H1 (cell line): ENCODE measurements at regions not wholly inside any gene's neighbourhood (a gene's known extent, or its start where the extent isn't known, plus 50 kb on each side); places are given as distances from the start of the nearest gene placed in this dataset.

Experiments
- CTCF ChIA-PET: fragments of 300-600 bp; sonication (Branson Sonifier 250); formaldehyde crosslinking; loops from one replicate; lab custom pipeline; 2021; ENCODE audit not compliant: partially characterized antibody; lab: Charles Lee
- POLR2A ChIA-PET: fragments of 300-600 bp; sonication (Branson Sonifier 250); formaldehyde crosslinking; loops from one replicate; lab custom pipeline; 2021; ENCODE audit warnings: inconsistent platforms; ENCODE audit not compliant: partially characterized antibody; lab: Charles Lee
- DNase-seq, 2 experiments: peaks; one replicate each; pipeline versions ENCODE4 v3.0.0 to v3.0.0-alpha.2; 2010 to 2022; ENCODE audit warnings: low spot score in 2 of 2, low read depth in 1 of 2, mixed read lengths in 1 of 2
- FAIRE-seq: peaks from 2 replicates; lab custom pipeline; 2011; peaks lifted over from hg19 to GRCh38; lab: Jason Lieb, UNC
- H2AFZ ChIP-seq: 2 replicates; pipeline ENCODE4 v1.8.1; 2012; ENCODE audit warnings: low read length, inconsistent platforms
- H2AK5ac ChIP-seq: 2 replicates; pipeline ENCODE4 v1.6.1; 2013; ENCODE audit warnings: low read depth, low read length
- H2BK120ac ChIP-seq: replicated peaks from 2 replicates; pipeline ENCODE3; 2013; ENCODE audit warnings: low read depth, low read length, inconsistent platforms
- H2BK12ac ChIP-seq: 2 replicates; pipeline ENCODE4 v1.6.1; 2013; ENCODE audit warnings: low read depth, low read length
- H2BK15ac ChIP-seq: 2 replicates; pipeline ENCODE4 v1.6.1; 2013; ENCODE audit warnings: low read length
- H2BK20ac ChIP-seq: 2 replicates; pipeline ENCODE4 v1.6.1; 2013; ENCODE audit warnings: low read length
- H2BK5ac ChIP-seq: 2 replicates; pipeline ENCODE4 v1.6.1; 2013; ENCODE audit warnings: low read depth, low read length
- H3K14ac ChIP-seq: 2 replicates; pipeline ENCODE4 v1.6.1; 2013; ENCODE audit warnings: inconsistent platforms; ENCODE audit not compliant: insufficient read length
- H3K18ac ChIP-seq: 2 replicates; pipeline ENCODE4 v1.6.1; 2013; ENCODE audit warnings: low read length; ENCODE audit errors: extremely low read depth
- H3K23ac ChIP-seq: 2 replicates; pipeline ENCODE4 v1.6.1; 2013; ENCODE audit warnings: inconsistent platforms; ENCODE audit not compliant: insufficient read length
- H3K23me2 ChIP-seq: 2 replicates; pipeline ENCODE4 v1.6.1; 2013; ENCODE audit warnings: low read depth, low read length
- H3K27ac ChIP-seq: 2 replicates; pipeline ENCODE4 v1.6.1; 2011; ENCODE audit warnings: low read depth, low read length, inconsistent platforms
- H3K27me3 ChIP-seq, 4 experiments: replicated peaks in 1 of 4; 1 replicate in 1 of 4; 2 replicates in 3 of 4; pipeline versions ENCODE4 v1.6.1 to v1.8.1; 2011 to 2013; ENCODE audit warnings: low read length in 3 of 4, mild to moderate bottlenecking in 3 of 4, inconsistent platforms in 2 of 4, mixed read lengths in 2 of 4, moderate library complexity in 1 of 4; ENCODE audit not compliant: control insufficient read depth in 3 of 4, insufficient read depth in 3 of 4; ENCODE audit errors: extremely low read depth in 1 of 4
- H3K36me3 ChIP-seq, 4 experiments: 2 replicates each; pipeline versions ENCODE4 v1.6.1 to v1.8.1; 2011 to 2013; ENCODE audit warnings: mild to moderate bottlenecking in 4 of 4, low read length in 3 of 4, moderate library complexity in 2 of 4, control low read depth in 1 of 4, inconsistent platforms in 1 of 4; ENCODE audit not compliant: insufficient read depth in 4 of 4, control insufficient read depth in 2 of 4
- H3K4ac ChIP-seq: replicated peaks from 2 replicates; pipeline ENCODE3; 2013; ENCODE audit warnings: low read length, low read depth, mixed read lengths, inconsistent platforms; ENCODE audit not compliant: insufficient read length
- H3K4me1 ChIP-seq, 4 experiments: replicated peaks in 1 of 4; 1 replicate in 1 of 4; 2 replicates in 3 of 4; pipeline versions ENCODE4 v1.6.1 to v1.8.1; 2011 to 2013; ENCODE audit warnings: low read length in 3 of 4, inconsistent platforms in 2 of 4, mixed read lengths in 1 of 4; ENCODE audit not compliant: insufficient read depth in 4 of 4, control insufficient read depth in 3 of 4
- H3K4me2 ChIP-seq, 2 experiments: 2 replicates each; pipeline versions ENCODE4 v1.6.1 to v1.8.1; 2011 to 2013; ENCODE audit warnings: low read depth in 2 of 2, low read length in 2 of 2, control low read depth in 1 of 2, inconsistent platforms in 1 of 2, mild to moderate bottlenecking in 1 of 2; ENCODE audit not compliant: insufficient read depth in 1 of 2
- H3K4me3 ChIP-seq, 4 experiments: fragments of 200-600, 300-600 bp in 1 of 4; sonication (generic), shearing (Covaris generic), sonication (Bioruptor Twin) in 1 of 4; 2 replicates each; pipeline versions ENCODE4 v1.5.1 to v1.8.1; 2011 to 2016; ENCODE audit warnings: low read length in 4 of 4, low read depth in 3 of 4, control low read depth in 2 of 4, inconsistent platforms in 2 of 4, mild to moderate bottlenecking in 2 of 4, mixed read lengths in 1 of 4, moderate library complexity in 1 of 4; ENCODE audit not compliant: insufficient read depth in 2 of 4; ENCODE audit errors: extremely low read depth in 1 of 4
- H3K56ac ChIP-seq: replicated peaks from 2 replicates; pipeline ENCODE3; 2013; ENCODE audit warnings: low read depth, mild to moderate bottlenecking, mixed read lengths, low read length, inconsistent platforms; ENCODE audit not compliant: insufficient read length
- H3K79me1 ChIP-seq: 2 replicates; pipeline ENCODE4 v1.6.1; 2013; ENCODE audit warnings: low read depth, low read length, control low read depth
- H3K79me2 ChIP-seq, 2 experiments: 2 replicates each; pipeline versions ENCODE4 v1.6.1 to v1.8.1; 2012 to 2013; ENCODE audit warnings: low read length in 2 of 2, mild to moderate bottlenecking in 2 of 2, inconsistent platforms in 1 of 2; ENCODE audit not compliant: insufficient read depth in 2 of 2, control insufficient read depth in 1 of 2
- H3K9ac ChIP-seq, 4 experiments: replicated peaks in 1 of 4; 1 replicate in 1 of 4; 2 replicates in 3 of 4; pipeline versions ENCODE4 v1.6.1 to v1.8.1; 2011 to 2013; ENCODE audit warnings: low read depth in 3 of 4, low read length in 3 of 4, control low read depth in 2 of 4, mild to moderate bottlenecking in 2 of 4, moderate library complexity in 2 of 4, inconsistent platforms in 1 of 4; ENCODE audit errors: extremely low read depth in 1 of 4
- H3K9me3 ChIP-seq, 2 experiments: 2 replicates each; pipeline versions ENCODE4 v1.6.1 to v1.8.1; 2012 to 2013; ENCODE audit warnings: mild to moderate bottlenecking in 2 of 2, moderate library complexity in 2 of 2, control low read depth in 1 of 2, inconsistent platforms in 1 of 2, low read depth in 1 of 2, low read length in 1 of 2, mixed read lengths in 1 of 2; ENCODE audit not compliant: insufficient read depth in 2 of 2
- H4K20me1 ChIP-seq, 2 experiments: replicated peaks in 1 of 2; 2 replicates each; pipeline versions ENCODE3 to v1.8.1; 2011 to 2013; ENCODE audit warnings: inconsistent platforms in 2 of 2, low read length in 2 of 2, mild to moderate bottlenecking in 1 of 2; ENCODE audit not compliant: insufficient read depth in 2 of 2, control insufficient read depth in 1 of 2
- H4K5ac ChIP-seq: 2 replicates; pipeline ENCODE4 v1.6.1; 2013; ENCODE audit warnings: low read length, low read depth, mixed read lengths, inconsistent platforms; ENCODE audit not compliant: insufficient read length
- H4K8ac ChIP-seq: 2 replicates; pipeline ENCODE4 v1.8.0; 2013; ENCODE audit warnings: mild to moderate bottlenecking, moderate library complexity, low read length, inconsistent platforms; ENCODE audit not compliant: insufficient read depth; ENCODE audit errors: extremely low read depth
- H4K91ac ChIP-seq: replicated peaks from 2 replicates; pipeline ENCODE3; 2013; ENCODE audit warnings: low read length, mixed read lengths, inconsistent platforms; ENCODE audit not compliant: insufficient read length
- CEBPB ChIP-seq: IDR thresholded peaks from 2 replicates; pipeline ENCODE4 v1.6.1; 2012; ENCODE audit warnings: low read depth, low read length
- CTCF ChIP-seq, 3 experiments: IDR thresholded peaks; 1 replicate in 2 of 3; 2 replicates in 1 of 3; pipeline versions ENCODE4 v1.5.1 to v1.6.1; 2011; ENCODE audit warnings: low read length in 3 of 3, mild to moderate bottlenecking in 3 of 3, inconsistent platforms in 2 of 3, low read depth in 1 of 3, moderate library complexity in 1 of 3; ENCODE audit not compliant: insufficient read depth in 1 of 3; ENCODE audit errors: control extremely low read depth in 1 of 3
- EP300 ChIP-seq, 2 experiments: IDR thresholded peaks; 1 replicate in 1 of 2; 2 replicates in 1 of 2; pipeline ENCODE4 v1.6.1; 2011 to 2012; ENCODE audit warnings: low read depth in 2 of 2, low read length in 2 of 2, mild to moderate bottlenecking in 2 of 2, borderline replicate concordance in 1 of 2, inconsistent platforms in 1 of 2, moderate library complexity in 1 of 2
- FOSL1 ChIP-seq: IDR thresholded peaks from 2 replicates; pipeline ENCODE4 v1.6.1; 2011; ENCODE audit warnings: mild to moderate bottlenecking, low read depth, low read length, moderate library complexity; ENCODE audit not compliant: insufficient read depth
- SIX5 ChIP-seq: IDR thresholded peaks from 2 replicates; pipeline ENCODE4 v1.6.1; 2011; ENCODE audit warnings: mild to moderate bottlenecking, low read depth, low read length
- SUZ12 ChIP-seq: fragments of 200-600 bp; sonication (generic); IDR thresholded peaks from 2 replicates; pipeline ENCODE4 v1.6.1; 2012; ENCODE audit warnings: mild to moderate bottlenecking, inconsistent platforms, low read length, moderate library complexity, mixed read lengths
- ZNF274 ChIP-seq: IDR thresholded peaks from 2 replicates; pipeline ENCODE4 v1.7.0; 2012; ENCODE audit warnings: low read length, borderline replicate concordance; ENCODE audit errors: extremely low read depth
- WGBS, 2 experiments: shearing (Covaris generic) in 1 of 2; methylation state at CpG; one replicate each; pipeline versions ENCODE4 v1.1.6 to v1.1.7; 2013 to 2015; ENCODE audit warnings: low lambda C conversion rate in 2 of 2, mixed read lengths in 2 of 2, inconsistent platforms in 1 of 2, low coverage in 1 of 2, missing lambda C conversion rate in 1 of 2; ENCODE audit not compliant: insufficient replicate concordance in 2 of 2, insufficient coverage in 1 of 2, insufficient read length in 1 of 2; ENCODE audit errors: extremely low coverage in 1 of 2, missing lambda C conversion rate in 1 of 2; 5-methylcytosine and 5-hydroxymethylcytosine counted together

DNA sequence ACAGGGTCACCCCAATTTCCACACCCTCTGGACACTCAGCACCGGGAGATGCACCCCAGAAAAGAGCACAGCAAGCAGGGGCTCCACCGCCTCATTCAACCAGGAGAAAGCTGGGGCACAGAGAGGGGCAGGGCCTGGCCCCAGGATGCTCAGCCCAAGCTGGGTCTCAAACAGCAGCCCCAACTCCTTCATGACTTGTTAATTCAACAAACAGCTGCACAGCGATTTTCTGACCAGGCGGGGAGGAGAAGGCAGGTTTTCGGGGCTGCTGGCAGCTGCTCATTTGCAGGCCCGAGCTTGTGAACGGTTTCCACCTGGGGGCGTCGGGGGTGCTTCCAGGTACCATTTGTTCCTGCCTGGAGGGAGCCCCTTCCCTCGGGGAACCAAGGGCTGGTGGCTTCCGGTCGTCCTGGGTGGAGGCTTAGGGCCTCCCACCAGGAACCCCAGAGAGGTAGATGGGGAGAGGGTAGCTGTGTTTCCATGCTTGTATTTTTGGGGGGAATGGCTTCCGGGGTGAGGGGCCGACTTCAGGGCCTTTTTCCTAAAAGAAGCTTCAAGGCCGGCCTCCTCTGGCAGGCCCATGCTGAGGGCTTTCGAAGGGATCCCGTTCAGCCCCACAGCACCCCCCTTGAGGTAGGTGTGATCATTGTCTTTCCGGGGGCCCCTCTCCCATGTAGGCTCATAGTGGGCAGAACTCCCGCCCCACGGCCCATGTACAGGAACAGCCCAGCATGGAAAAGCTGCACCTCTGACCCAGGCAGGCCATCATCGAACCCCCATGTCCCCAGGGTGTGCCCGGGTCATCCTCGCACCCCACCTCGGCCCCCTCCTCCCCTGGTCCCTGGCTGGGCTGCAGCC lies 191.6 kb upstream of the GSE1 start:
- no peak overlapping the region for H3K4me2 ChIP-seq
- no peaks in the 10 kb centered on the region; a peak in 1 of 4 replicates for H3K9me3 ChIP-seq
- no peak overlapping the region for H3K27ac ChIP-seq
- peaks cover 0 to 21% (median 5%) of the 10 kb centered on the region in 4 experiments; a peak in 5 of 7 replicates for H3K4me1 ChIP-seq
- H3K56ac ChIP-seq: no peak overlapping the region
- peaks cover 1 to 4% of the 10 kb centered on the region in 2 experiments for H4K20me1 ChIP-seq
- no peak overlapping the region for H2BK20ac ChIP-seq
- FAIRE-seq (no peak), DNase-seq (peak in 1 of 2 experiments; percentile 51)
- TF ChIP-seq ZNF274 (no peak), SIX5 (no peak), CEBPB (no peak), EP300 (IDR thresholded peaks at IDR 0.05; ENCODE audit: borderline replicate concordance in 1 of 2, low read depth in 2 of 2, low read length in 2 of 2) (no peak), SUZ12 (no peak), FOSL1 (no peak), CTCF (IDR thresholded peaks at IDR 0.05; ENCODE audit: control extremely low read depth in 1 of 3, insufficient read depth in 1 of 3, low read depth in 1 of 3, low read length in 3 of 3) (no peak)
- no peaks in the 10 kb centered on the region for H3K79me1 ChIP-seq
- no peak overlapping the region for H2BK120ac ChIP-seq
- H3K4me3 ChIP-seq: no peak overlapping the region
- peaks cover 8% of the 10 kb centered on the region; the same call in 1 of the 2 replicates for H3K23me2 ChIP-seq
- no peak overlapping the region for H2AFZ ChIP-seq
- no peak overlapping the region for H4K5ac ChIP-seq
- peak overlapping the region; percentile 48 for H3K18ac ChIP-seq
- no peaks in the 10 kb centered on the region for H3K27me3 ChIP-seq
- H3K14ac ChIP-seq: no peak overlapping the region
- H2BK5ac ChIP-seq: no peak overlapping the region
- H3K36me3 ChIP-seq: no peaks in the 10 kb centered on the region
- no peak overlapping the region for H3K23ac ChIP-seq
- H3K4ac ChIP-seq: no peak overlapping the region
- CTCF ChIA-PET: interaction anchor here (0.7 to 13.4 kb wide), 72 partner anchors 7 to 320 kb away, joined by 3 to 182 read pairs (median 6); no protein-coding TSS in a partner anchor
- no peaks in the 10 kb centered on the region for H3K79me2 ChIP-seq
- H2BK15ac ChIP-seq: no peak overlapping the region; the same call in 1 of the 2 replicates
- H2AK5ac ChIP-seq: no peak overlapping the region
- no peak overlapping the region for H2BK12ac ChIP-seq
- peak overlapping the region; percentile 36; the same call in 1 of the 2 replicates for H4K8ac ChIP-seq
- 79% methylated on average over 21 of the region's 24 CpGs; no CpG with 5 or more reads in 1 of the 2 experiments for WGBS, 2 experiments
- peak overlapping the region; percentile 17 for H4K91ac ChIP-seq
- POLR2A ChIA-PET: interaction anchor here (0.6 to 1.3 kb wide), 5 partner anchors 10 to 191 kb away, joined by 3 to 4 read pairs (median 3); partner anchors contain the start of gene GSE1
- no peak overlapping the region for H3K9ac ChIP-seq
